ENCODE measurements at regions not wholly inside any gene's neighbourhood (a gene's known extent, or its start where the extent isn't known, plus 50 kb on each side); places are given as distances from the start of the nearest gene placed in this dataset.

- WGBS (ENCODE audit: low lambda C conversion rate, missing lambda C conversion rate): 92% methylated on average over 1 of the region's 1 CpG
- Histone ChIP-seq H3K79me2 (no peaks in the 10 kb centered on the region), H3K9me2 (replicated peaks; ENCODE audit: insufficient read depth) (no peaks in the 10 kb centered on the region), H3K4me2 (no peak overlapping the region), H3K4me1 (ENCODE audit: insufficient read depth) (no peaks in the 10 kb centered on the region), H3K4me3 (no peak overlapping the region), H3K9me3 (ENCODE audit: low read depth) (no peaks in the 10 kb centered on the region), H3K27ac (no peak overlapping the region), H4K20me1 (ENCODE audit: insufficient read depth, poor library complexity, severe bottlenecking) (no peaks in the 10 kb centered on the region), H3K27me3 (no peaks in the 10 kb centered on the region), H2AFZ (no peak overlapping the region), H3K36me3 (replicated peaks; ENCODE audit: insufficient read depth, low read depth) (no peaks in the 10 kb centered on the region)
- TF ChIP-seq CTCF (IDR thresholded peaks at IDR 0.05; ENCODE audit: poor library complexity): no peak
- TF ChIP-seq EZH2 (IDR thresholded peaks at IDR 0.05; ENCODE audit: borderline replicate concordance): no peak
- TF ChIP-seq EZH2phosphoT487 (IDR thresholded peaks at IDR 0.05; ENCODE audit: low read depth, severe bottlenecking, unreplicated experiment): no peak
- DNase-seq (ENCODE audit: low spot score): no peak
Observed at GRCh38 chr4:115287426-115287825, 174.0 kb upstream of the NDST4 start.

GRCh38 chr4:115279330-115279729, 165.9 kb upstream of the NDST4 start:
- H3K4me1 ChIP-seq (ENCODE audit: insufficient read depth): no peaks in the 10 kb centered on the region
- DNase-seq (ENCODE audit: low spot score): no peak
- no peak overlapping the region for H3K4me3 ChIP-seq
- WGBS (ENCODE audit: low lambda C conversion rate, missing lambda C conversion rate): 88% methylated on average over 2 of the region's 2 CpGs
- no peak overlapping the region for H3K27ac ChIP-seq
- no peaks in the 10 kb centered on the region for H3K79me2 ChIP-seq
- TF ChIP-seq EZH2 (IDR thresholded peaks at IDR 0.05; ENCODE audit: borderline replicate concordance) (no peak), CTCF (IDR thresholded peaks at IDR 0.05; ENCODE audit: poor library complexity) (no peak), EZH2phosphoT487 (IDR thresholded peaks at IDR 0.05; ENCODE audit: low read depth, severe bottlenecking, unreplicated experiment) (no peak)
- H3K9me3 ChIP-seq (ENCODE audit: low read depth): no peaks in the 10 kb centered on the region
- H3K36me3 ChIP-seq (replicated peaks; ENCODE audit: insufficient read depth, low read depth): no peaks in the 10 kb centered on the region
- no peaks in the 10 kb centered on the region for H3K27me3 ChIP-seq
- no peak overlapping the region for H2AFZ ChIP-seq
- H4K20me1 ChIP-seq (ENCODE audit: insufficient read depth, poor library complexity, severe bottlenecking): no peaks in the 10 kb centered on the region
- H3K9me2 ChIP-seq (replicated peaks; ENCODE audit: insufficient read depth): no peaks in the 10 kb centered on the region
- H3K4me2 ChIP-seq: no peak overlapping the region

GRCh38 chr4:115278830-115279229, 165.4 kb upstream of the NDST4 start:
- H3K4me1 ChIP-seq (ENCODE audit: insufficient read depth): no peaks in the 10 kb centered on the region
- no peak for DNase-seq (ENCODE audit: low spot score)
- TF ChIP-seq EZH2 (IDR thresholded peaks at IDR 0.05; ENCODE audit: borderline replicate concordance) (no peak), CTCF (IDR thresholded peaks at IDR 0.05; ENCODE audit: poor library complexity) (no peak), EZH2phosphoT487 (IDR thresholded peaks at IDR 0.05; ENCODE audit: low read depth, severe bottlenecking, unreplicated experiment) (no peak)
- no peak overlapping the region for H2AFZ ChIP-seq
- no peaks in the 10 kb centered on the region for H3K36me3 ChIP-seq (replicated peaks; ENCODE audit: insufficient read depth, low read depth)
- H3K4me3 ChIP-seq: no peak overlapping the region
- no peak overlapping the region for H3K4me2 ChIP-seq
- no peaks in the 10 kb centered on the region for H3K79me2 ChIP-seq
- WGBS (ENCODE audit: low lambda C conversion rate, missing lambda C conversion rate): 86% methylated on average over 1 of the region's 1 CpG
- no peaks in the 10 kb centered on the region for H3K27me3 ChIP-seq
- H3K9me3 ChIP-seq (ENCODE audit: low read depth): no peaks in the 10 kb centered on the region
- no peaks in the 10 kb centered on the region for H3K9me2 ChIP-seq (replicated peaks; ENCODE audit: insufficient read depth)
- H3K27ac ChIP-seq: no peak overlapping the region
- no peaks in the 10 kb centered on the region for H4K20me1 ChIP-seq (ENCODE audit: insufficient read depth, poor library complexity, severe bottlenecking)

- WGBS (ENCODE audit: low lambda C conversion rate, missing lambda C conversion rate): 89% methylated on average over 2 of the region's 2 CpGs
- Histone ChIP-seq H3K27ac (no peak overlapping the region), H3K4me1 (ENCODE audit: insufficient read depth) (no peaks in the 10 kb centered on the region), H3K36me3 (replicated peaks; ENCODE audit: insufficient read depth, low read depth) (no peaks in the 10 kb centered on the region), H3K9me2 (replicated peaks; ENCODE audit: insufficient read depth) (no peaks in the 10 kb centered on the region), H3K4me3 (no peak overlapping the region), H2AFZ (no peak overlapping the region), H3K27me3 (no peaks in the 10 kb centered on the region), H3K4me2 (no peak overlapping the region), H4K20me1 (ENCODE audit: insufficient read depth, poor library complexity, severe bottlenecking) (no peaks in the 10 kb centered on the region), H3K9me3 (ENCODE audit: low read depth) (no peaks in the 10 kb centered on the region), H3K79me2 (no peaks in the 10 kb centered on the region)
- no peak for DNase-seq (ENCODE audit: low spot score)
- TF ChIP-seq EZH2phosphoT487 (IDR thresholded peaks at IDR 0.05; ENCODE audit: low read depth, severe bottlenecking, unreplicated experiment) (no peak), EZH2 (IDR thresholded peaks at IDR 0.05; ENCODE audit: borderline replicate concordance) (no peak), CTCF (IDR thresholded peaks at IDR 0.05; ENCODE audit: poor library complexity) (no peak)
Observed at GRCh38 chr4:115275615-115276014, 162.2 kb upstream of the NDST4 start.

All from hepatocyte (in vitro differentiated cells).